OCI-LY1 (cell line): ENCODE measurements at regions not wholly inside any gene's neighbourhood (a gene's known extent, or its start where the extent isn't known, plus 50 kb on each side); places are given as distances from the start of the nearest gene placed in this dataset.
A peak's percentile ranks its signal among the peaks of the same experiment; 100 is the strongest.

Experiments used
- H2AFZ ChIP-seq: fragments of 200-600 bp; sonication (generic), shearing (Covaris generic); 2 replicates; pipeline ENCODE4 v1.6.0; 2014; ENCODE audit warnings: antibody characterized with exemption, mild to moderate bottlenecking, low read length
- H3F3A ChIP-seq: fragments of 200-600 bp; sonication (generic), shearing (Covaris generic); 2 replicates; pipeline ENCODE4 v1.6.0; 2014; ENCODE audit warnings: mild to moderate bottlenecking, antibody characterized with exemption, low read length, moderate library complexity; ENCODE audit not compliant: insufficient read depth
- H3K27ac ChIP-seq: fragments of 200-600 bp; sonication (generic); 2 replicates; pipeline ENCODE4 v1.5.1; 2014; ENCODE audit warnings: low read length, mixed run types, mild to moderate bottlenecking, low read depth; ENCODE audit not compliant: poor library complexity, severe bottlenecking
- H3K27me3 ChIP-seq: fragments of 200-600 bp; sonication (generic); 2 replicates; pipeline ENCODE4 v1.6.0; 2014; ENCODE audit warnings: antibody characterized with exemption, mild to moderate bottlenecking, low read length, moderate library complexity; ENCODE audit not compliant: insufficient read depth
- H3K36me3 ChIP-seq: fragments of 200-600 bp; sonication (generic); 2 replicates; pipeline ENCODE4 v1.6.1; 2014; ENCODE audit warnings: mild to moderate bottlenecking, antibody characterized with exemption, low read length, moderate library complexity, mixed read lengths; ENCODE audit not compliant: insufficient read depth
- H3K4me1 ChIP-seq: fragments of 200-600 bp; sonication (generic); 2 replicates; pipeline ENCODE4 v1.5.1; 2014; ENCODE audit warnings: mild to moderate bottlenecking, low read length, moderate library complexity; ENCODE audit not compliant: insufficient read depth, severe bottlenecking
- H3K4me2 ChIP-seq: fragments of 200-600 bp; sonication (generic), shearing (Covaris generic); 2 replicates; pipeline ENCODE4 v1.6.1; 2014; ENCODE audit warnings: low read length
- H3K4me3 ChIP-seq: fragments of 200-600 bp; sonication (generic); 2 replicates; pipeline ENCODE4 v1.5.1; 2014; ENCODE audit warnings: low read length, low read depth, mild to moderate bottlenecking, mixed read lengths; ENCODE audit not compliant: poor library complexity, severe bottlenecking
- H3K79me2 ChIP-seq: fragments of 200-600 bp; shearing (Covaris generic); 2 replicates; pipeline ENCODE4 v1.6.1; 2016; ENCODE audit warnings: mixed run types, low read length, mixed read lengths; ENCODE audit not compliant: insufficient read depth
- H3K9ac ChIP-seq: fragments of 200-600 bp; sonication (generic), shearing (Covaris generic); 2 replicates; pipeline ENCODE4 v1.6.1; 2014; ENCODE audit warnings: mild to moderate bottlenecking, low read length, mixed read lengths
- H3K9me2 ChIP-seq: fragments of 200-600 bp; sonication (generic), shearing (Covaris generic); 2 replicates; pipeline ENCODE4 v1.6.1; 2014; ENCODE audit warnings: low read depth, mild to moderate bottlenecking, low read length, mixed read lengths
- H3K9me3 ChIP-seq: fragments of 200-600 bp; shearing (Covaris generic); 2 replicates; pipeline ENCODE4 v1.6.1; 2014; ENCODE audit warnings: low read length, mixed read lengths
- H4K20me1 ChIP-seq: fragments of 200-600 bp; sonication (generic), shearing (Covaris generic); 2 replicates; pipeline ENCODE4 v1.6.0; 2016; ENCODE audit warnings: mild to moderate bottlenecking, low read length; ENCODE audit not compliant: insufficient read depth
- CTCF ChIP-seq: fragments of 200-600 bp; sonication (generic), shearing (Covaris generic); IDR thresholded peaks from 2 replicates; pipeline ENCODE4 v1.5.1; 2017; ENCODE audit warnings: mild to moderate bottlenecking, antibody characterized with exemption, low read length, moderate library complexity, mixed read lengths
- EZH2 ChIP-seq: fragments of 200-600 bp; sonication (generic), shearing (Covaris generic); IDR thresholded peaks from 2 replicates; pipeline ENCODE4 v1.8.0; 2017; ENCODE audit warnings: borderline replicate concordance, mixed run types, mild to moderate bottlenecking, antibody characterized with exemption, low read length, moderate library complexity, mixed read lengths

GRCh38 chr9:117649126-117649525, 55.1 kb upstream of the TLR4 start:
- Histone ChIP-seq H2AFZ (no peak overlapping the region), H3K9me2 (no peaks in the 10 kb centered on the region), H3K9ac (no peak overlapping the region), H3K36me3 (no peaks in the 10 kb centered on the region), H3K79me2 (no peaks in the 10 kb centered on the region), H3K4me2 (no peak overlapping the region), H3F3A (no peaks in the 10 kb centered on the region), H3K4me1 (no peaks in the 10 kb centered on the region), H3K27me3 (no peaks in the 10 kb centered on the region), H3K4me3 (no peak overlapping the region), H3K27ac (no peak overlapping the region), H3K9me3 (no peaks in the 10 kb centered on the region), H4K20me1 (no peaks in the 10 kb centered on the region)
- TF ChIP-seq CTCF = no peak
- no peak for TF ChIP-seq EZH2

- no peaks in the 10 kb centered on the region for H3K27me3 ChIP-seq
- H3K4me2 ChIP-seq = no peak overlapping the region
- H4K20me1 ChIP-seq = no peaks in the 10 kb centered on the region
- no peak overlapping the region for H3K27ac ChIP-seq
- no peak overlapping the region for H3K4me3 ChIP-seq
- no peaks in the 10 kb centered on the region for H3K9me2 ChIP-seq
- H3K9me3 ChIP-seq = no peaks in the 10 kb centered on the region
- H3K4me1 ChIP-seq = no peaks in the 10 kb centered on the region
- H3K79me2 ChIP-seq = no peaks in the 10 kb centered on the region
- no peaks in the 10 kb centered on the region for H3F3A ChIP-seq
- no peaks in the 10 kb centered on the region for H3K36me3 ChIP-seq
- H2AFZ ChIP-seq = no peak overlapping the region
- no peak for TF ChIP-seq CTCF
- no peak for TF ChIP-seq EZH2
- no peak overlapping the region for H3K9ac ChIP-seq
Observed at GRCh38 chr9:117644932-117645636, 59.1 kb upstream of the TLR4 start.

- Histone ChIP-seq H3K36me3 (no peaks in the 10 kb centered on the region), H2AFZ (no peak overlapping the region), H3K4me1 (no peaks in the 10 kb centered on the region), H3K79me2 (no peaks in the 10 kb centered on the region), H3K27ac (no peak overlapping the region), H3K9me2 (no peaks in the 10 kb centered on the region), H3K4me2 (peak overlapping the region; percentile 27; the same call in 1 of the 2 replicates), H3K9ac (no peak overlapping the region), H3K4me3 (no peak overlapping the region), H3F3A (no peaks in the 10 kb centered on the region), H4K20me1 (no peaks in the 10 kb centered on the region), H3K27me3 (no peaks in the 10 kb centered on the region), H3K9me3 (no peaks in the 10 kb centered on the region)
- TF ChIP-seq CTCF (peak; percentile 97), EZH2 (no peak)
Observed at GRCh38 chr9:117644133-117644931, 59.9 kb upstream of the TLR4 start.
